Naive thymus-derived CD4-positive, alpha-beta T cell (primary cell): ENCODE measurements at regions not wholly inside any gene's neighbourhood (a gene's known extent, or its start where the extent isn't known, plus 50 kb on each side); places are given as distances from the start of the nearest gene placed in this dataset.
A peak's percentile ranks its signal among the peaks of the same experiment; 100 is the strongest.

Experiments used
- ATAC-seq: fragments of 150-1000 bp; cut with Tn5 transposase; 2 replicates; pipeline ENCODE4 v1.10.0; 2021; ENCODE audit warnings: mild to moderate bottlenecking, moderate library complexity
- CTCF ChIA-PET: fragments of 350-600 bp; sonication (Branson Sonifier 250); formaldehyde crosslinking; loops from one replicate; lab custom pipeline; 2021; ENCODE audit warnings: antibody characterized with exemption; lab: Charles Lee
- POLR2A ChIA-PET: fragments of 350-600 bp; sonication (Branson Sonifier 250); formaldehyde crosslinking; loops from one replicate; lab custom pipeline; 2021; ENCODE audit warnings: antibody characterized with exemption, inconsistent platforms; lab: Charles Lee
- DNase-seq, 9 donors: peaks; one replicate each; pipeline versions ENCODE4 v3.0.0 to v3.0.0-alpha.2; 2020 to 2022; ENCODE audit warnings: mixed read lengths in 1 of 9
- H3K27ac ChIP-seq: one replicate; pipeline ENCODE4 v1.7.0; 2013; ENCODE audit warnings: mild to moderate bottlenecking, low read depth, low read length, moderate library complexity
- H3K27me3 ChIP-seq, 2 donors: one replicate each; pipeline ENCODE4 v1.7.0; 2013; ENCODE audit warnings: low read length in 2 of 2, mild to moderate bottlenecking in 2 of 2, moderate library complexity in 2 of 2; ENCODE audit not compliant: control insufficient read depth in 2 of 2, insufficient read depth in 2 of 2
- H3K36me3 ChIP-seq, 3 experiments: 1 replicate in 2 of 3; 2 replicates in 1 of 3; pipeline ENCODE4 v1.7.0; 2013; ENCODE audit warnings: low read length in 3 of 3, mild to moderate bottlenecking in 3 of 3, moderate library complexity in 1 of 3; ENCODE audit not compliant: insufficient read depth in 3 of 3, control insufficient read depth in 2 of 3
- H3K4me1 ChIP-seq, 2 donors: one replicate each; pipeline ENCODE4 v1.7.0; 2013; ENCODE audit warnings: low read length in 2 of 2, mild to moderate bottlenecking in 2 of 2, moderate library complexity in 1 of 2; ENCODE audit not compliant: control insufficient read depth in 2 of 2, insufficient read depth in 2 of 2
- H3K4me3 ChIP-seq: 2 replicates; pipeline ENCODE4 v1.7.0; 2013; ENCODE audit warnings: mild to moderate bottlenecking, low read length
- H3K9me3 ChIP-seq, 3 experiments: 1 replicate in 2 of 3; 2 replicates in 1 of 3; pipeline ENCODE4 v1.7.0; 2013; ENCODE audit warnings: low read length in 3 of 3; ENCODE audit not compliant: control insufficient read depth in 2 of 3
- H3K27ac Mint-ChIP-seq, 9 donors: one replicate each; pipeline ENCODE4 v1.8.0; 2020 to 2022; ENCODE audit warnings: mixed read lengths in 9 of 9, mild to moderate bottlenecking in 8 of 9, moderate library complexity in 5 of 9, inconsistent platforms in 2 of 9
- H3K27me3 Mint-ChIP-seq, 5 donors: one replicate each; pipeline ENCODE4 v1.8.0; 2021 to 2022; ENCODE audit warnings: mixed read lengths in 5 of 5, mild to moderate bottlenecking in 1 of 5
- H3K36me3 Mint-ChIP-seq, 5 donors: one replicate each; pipeline ENCODE4 v1.8.0; 2020 to 2022; ENCODE audit warnings: mixed read lengths in 5 of 5, mild to moderate bottlenecking in 3 of 5, inconsistent platforms in 1 of 5
- H3K4me1 Mint-ChIP-seq, 7 donors: one replicate each; pipeline ENCODE4 v1.8.0; 2020 to 2022; ENCODE audit warnings: mixed read lengths in 7 of 7, mild to moderate bottlenecking in 3 of 7, inconsistent platforms in 1 of 7
- H3K4me3 Mint-ChIP-seq, 10 donors: one replicate each; pipeline ENCODE4 v1.8.0; 2020 to 2022; ENCODE audit warnings: mild to moderate bottlenecking in 10 of 10, mixed read lengths in 10 of 10, moderate library complexity in 6 of 10, inconsistent platforms in 2 of 10
- H3K9me3 Mint-ChIP-seq, 11 donors: one replicate each; pipeline ENCODE4 v1.8.0; 2020 to 2022; ENCODE audit warnings: mixed read lengths in 11 of 11, mild to moderate bottlenecking in 4 of 11, inconsistent platforms in 1 of 11, moderate library complexity in 1 of 11
- intact Hi-C, 2 donors: fragments of 100-400 bp; cut with micrococcal nuclease; formaldehyde crosslinking; loops; one replicate each; pipeline ENCODE4 v1.15.1; 2023

GRCh38 chr4:181509073-181509472, 734.1 kb upstream of the TENM3 start:
- H3K36me3 Mint-ChIP-seq = no peaks in the 10 kb centered on the region
- H3K4me3 Mint-ChIP-seq = no peak overlapping the region
- H3K36me3 ChIP-seq = no peaks in the 10 kb centered on the region
- DNase-seq = no peak
- H3K4me3 ChIP-seq = no peak overlapping the region
- ATAC-seq = no peak
- no peaks in the 10 kb centered on the region for H3K9me3 ChIP-seq
- H3K27ac Mint-ChIP-seq = no peak overlapping the region
- no peaks in the 10 kb centered on the region for H3K27me3 ChIP-seq
- peaks cover 0 to 8% (median 0%) of the 10 kb centered on the region in 11 donors for H3K9me3 Mint-ChIP-seq
- no peak overlapping the region for H3K27ac ChIP-seq
- ChIA-PET POLR2A (no interaction called here), CTCF (no interaction called here)
- H3K4me1 ChIP-seq = no peaks in the 10 kb centered on the region
- H3K4me1 Mint-ChIP-seq = no peaks in the 10 kb centered on the region
- intact Hi-C loops = no loop called here
- H3K27me3 Mint-ChIP-seq = no peaks in the 10 kb centered on the region

- no peak overlapping the region for H3K4me3 ChIP-seq
- H3K27me3 ChIP-seq = no peaks in the 10 kb centered on the region
- no peak for DNase-seq
- ChIA-PET CTCF (no interaction called here), POLR2A (no interaction called here)
- no peak overlapping the region for H3K27ac ChIP-seq
- ATAC-seq = no peak
- peaks cover 0 to 11% (median 0%) of the 10 kb centered on the region in 11 donors for H3K9me3 Mint-ChIP-seq
- intact Hi-C loops = no loop called here
- no peaks in the 10 kb centered on the region for H3K36me3 ChIP-seq
- H3K27me3 Mint-ChIP-seq = no peaks in the 10 kb centered on the region
- H3K36me3 Mint-ChIP-seq = no peaks in the 10 kb centered on the region
- H3K4me1 Mint-ChIP-seq = no peaks in the 10 kb centered on the region
- H3K4me1 ChIP-seq = no peaks in the 10 kb centered on the region
- no peak overlapping the region for H3K4me3 Mint-ChIP-seq
- H3K27ac Mint-ChIP-seq = no peak overlapping the region
- H3K9me3 ChIP-seq = no peaks in the 10 kb centered on the region
Measured at GRCh38 chr4:181517491-181517890, 725.7 kb upstream of the TENM3 start.

- Mint-ChIP-seq H3K27ac (no peak overlapping the region), H3K9me3 (peaks cover 0 to 10% (median 0%) of the 10 kb centered on the region in 11 donors), H3K36me3 (no peaks in the 10 kb centered on the region), H3K4me3 (no peak overlapping the region), H3K4me1 (no peaks in the 10 kb centered on the region), H3K27me3 (no peaks in the 10 kb centered on the region)
- Histone ChIP-seq H3K4me3 (no peak overlapping the region), H3K27ac (no peak overlapping the region), H3K27me3 (no peaks in the 10 kb centered on the region), H3K4me1 (no peaks in the 10 kb centered on the region), H3K9me3 (no peaks in the 10 kb centered on the region), H3K36me3 (no peaks in the 10 kb centered on the region)
- DNase-seq (no peak), ATAC-seq (no peak)
- intact Hi-C loops = no loop called here
- ChIA-PET POLR2A (no interaction called here), CTCF (no interaction called here)
Measured at GRCh38 chr4:181520790-181521189, 722.4 kb upstream of the TENM3 start.

- H3K4me3 ChIP-seq = no peak overlapping the region
- no peak overlapping the region for H3K27ac Mint-ChIP-seq
- intact Hi-C loops = no loop called here
Measured at GRCh38 chr4:181523973-181524372, 719.2 kb upstream of the TENM3 start.

GRCh38 chr4:181524499-181524898, 718.7 kb upstream of the TENM3 start:
- Mint-ChIP-seq H3K27ac (no peak overlapping the region), H3K9me3 (peaks cover 0 to 10% (median 0%) of the 10 kb centered on the region in 11 donors), H3K4me1 (no peaks in the 10 kb centered on the region), H3K36me3 (no peaks in the 10 kb centered on the region), H3K4me3 (no peak overlapping the region), H3K27me3 (peaks cover 0 to 3% (median 0%) of the 10 kb centered on the region in 5 donors)
- POLR2A ChIA-PET = no interaction called here
- Histone ChIP-seq H3K27me3 (no peaks in the 10 kb centered on the region), H3K27ac (no peak overlapping the region), H3K4me3 (no peak overlapping the region), H3K4me1 (no peaks in the 10 kb centered on the region), H3K9me3 (no peaks in the 10 kb centered on the region), H3K36me3 (no peaks in the 10 kb centered on the region)
- CTCF ChIA-PET = no interaction called here
- DNase-seq (no peak), ATAC-seq (no peak)
- intact Hi-C loops = no loop called here

More at GRCh38 chr4:181523973-181524372, 719.2 kb upstream of the TENM3 start:
- peaks cover 0 to 3% (median 0%) of the 10 kb centered on the region in 5 donors for H3K27me3 Mint-ChIP-seq
- no peaks in the 10 kb centered on the region for H3K27me3 ChIP-seq
- CTCF ChIA-PET = no interaction called here
- H3K4me3 Mint-ChIP-seq = no peak overlapping the region
- H3K4me1 ChIP-seq = no peaks in the 10 kb centered on the region
- ATAC-seq = no peak
- no peak for DNase-seq
- H3K9me3 ChIP-seq = no peaks in the 10 kb centered on the region
- no peaks in the 10 kb centered on the region for H3K36me3 ChIP-seq
- POLR2A ChIA-PET = no interaction called here
- no peaks in the 10 kb centered on the region for H3K36me3 Mint-ChIP-seq
- peaks cover 0 to 10% (median 0%) of the 10 kb centered on the region in 11 donors for H3K9me3 Mint-ChIP-seq
- no peak overlapping the region for H3K27ac ChIP-seq
- H3K4me1 Mint-ChIP-seq = no peaks in the 10 kb centered on the region

- Mint-ChIP-seq H3K9me3 (peaks cover 0 to 7% (median 0%) of the 10 kb centered on the region in 11 donors), H3K36me3 (no peaks in the 10 kb centered on the region), H3K27me3 (peaks cover 0 to 3% (median 0%) of the 10 kb centered on the region in 5 donors), H3K4me3 (no peak overlapping the region), H3K27ac (no peak overlapping the region), H3K4me1 (no peaks in the 10 kb centered on the region)
- DNase-seq (no peak), ATAC-seq (no peak)
- CTCF ChIA-PET = interaction anchor here (0.9 kb wide), 1 partner anchor 382 kb away, joined by 4 read pairs; no protein-coding TSS in a partner anchor
- Histone ChIP-seq H3K27ac (no peak overlapping the region), H3K27me3 (no peaks in the 10 kb centered on the region), H3K4me1 (no peaks in the 10 kb centered on the region), H3K4me3 (no peak overlapping the region), H3K36me3 (no peaks in the 10 kb centered on the region), H3K9me3 (no peaks in the 10 kb centered on the region)
- intact Hi-C loops = loop anchor here in 1 of 2 donors (5.0 kb wide), 1 partner anchor 223 kb away; no protein-coding TSS in a partner anchor
- POLR2A ChIA-PET = no interaction called here
Measured at GRCh38 chr4:181525634-181526033, 717.6 kb upstream of the TENM3 start.

- H3K4me1 ChIP-seq = no peaks in the 10 kb centered on the region
- no peak overlapping the region for H3K27ac ChIP-seq
- POLR2A ChIA-PET = interaction anchor here (0.6 kb wide), 1 partner anchor 27 kb away, joined by 3 read pairs; no protein-coding TSS in a partner anchor
- peaks cover 0 to 3% (median 0%) of the 10 kb centered on the region in 5 donors for H3K27me3 Mint-ChIP-seq
- intact Hi-C loops = loop anchor here in 1 of 2 donors (1.0 to 5.0 kb wide), 2 partner anchors 226 to 385 kb away; no protein-coding TSS in a partner anchor
- no peak overlapping the region for H3K4me3 ChIP-seq
- no peaks in the 10 kb centered on the region for H3K27me3 ChIP-seq
- no peaks in the 10 kb centered on the region for H3K9me3 ChIP-seq
- no peaks in the 10 kb centered on the region for H3K36me3 Mint-ChIP-seq
- no peak overlapping the region for H3K27ac Mint-ChIP-seq
- H3K9me3 Mint-ChIP-seq = peaks cover 0 to 6% (median 0%) of the 10 kb centered on the region in 11 donors
- ATAC-seq (peak; percentile 36), DNase-seq (peak in 1 of 9 donors; percentile 23)
- H3K4me3 Mint-ChIP-seq = no peak overlapping the region
- H3K36me3 ChIP-seq = no peaks in the 10 kb centered on the region
- H3K4me1 Mint-ChIP-seq = no peaks in the 10 kb centered on the region
- CTCF ChIA-PET = no interaction called here
Measured at GRCh38 chr4:181528570-181529184, 714.5 kb upstream of the TENM3 start.
